Trophoblast cell (in vitro differentiated cells and primary cell): ENCODE measurements at regions not wholly inside any gene's neighbourhood (a gene's known extent, or its start where the extent isn't known, plus 50 kb on each side); places are given as distances from the start of the nearest gene placed in this dataset.

ENCODE experiments used
- DNase-seq, 2 donors: peaks; one replicate each; pipeline ENCODE4 v3.0.0-alpha.2; 2016
- H2AFZ ChIP-seq: 2 replicates; pipeline ENCODE4 v1.6.1; 2013; ENCODE audit warnings: low read length, moderate library complexity, mild to moderate bottlenecking; ENCODE audit not compliant: insufficient read depth, poor library complexity
- H2AK5ac ChIP-seq: 2 replicates; pipeline ENCODE4 v1.6.1; 2013; ENCODE audit warnings: mild to moderate bottlenecking, low read length
- H2BK120ac ChIP-seq: 2 replicates; pipeline ENCODE4 v1.6.1; 2013; ENCODE audit warnings: low read length, mild to moderate bottlenecking, moderate library complexity; ENCODE audit not compliant: insufficient read depth, poor library complexity
- H2BK12ac ChIP-seq: 2 replicates; pipeline ENCODE4 v1.6.1; 2013; ENCODE audit warnings: mild to moderate bottlenecking, low read length, moderate library complexity
- H2BK5ac ChIP-seq: 2 replicates; pipeline ENCODE4 v1.6.1; 2013; ENCODE audit warnings: low read length, low read depth, moderate library complexity, mild to moderate bottlenecking; ENCODE audit not compliant: poor library complexity
- H3K14ac ChIP-seq: 2 replicates; pipeline ENCODE4 v1.6.1; 2013; ENCODE audit warnings: mild to moderate bottlenecking, low read length
- H3K18ac ChIP-seq: 2 replicates; pipeline ENCODE4 v1.6.1; 2013; ENCODE audit warnings: mild to moderate bottlenecking, low read length
- H3K23ac ChIP-seq: 2 replicates; pipeline ENCODE4 v1.6.1; 2013; ENCODE audit warnings: low read length
- H3K27ac ChIP-seq: 2 replicates; pipeline ENCODE4 v1.5.1; 2013; ENCODE audit warnings: low read depth, mild to moderate bottlenecking, inconsistent platforms, low read length, moderate library complexity
- H3K27me3 ChIP-seq: 2 replicates; pipeline ENCODE4 v1.6.1; 2013; ENCODE audit warnings: inconsistent platforms, mild to moderate bottlenecking, low read length, moderate library complexity; ENCODE audit not compliant: insufficient read depth
- H3K36me3 ChIP-seq, 2 experiments: 1 replicate in 1 of 2; 2 replicates in 1 of 2; pipeline ENCODE4 v1.6.1; 2013; ENCODE audit warnings: low read length in 2 of 2, mild to moderate bottlenecking in 2 of 2, moderate library complexity in 1 of 2; ENCODE audit not compliant: insufficient read depth in 2 of 2, control insufficient read depth in 1 of 2
- H3K4ac ChIP-seq: 2 replicates; pipeline ENCODE4 v1.6.1; 2013; ENCODE audit warnings: low read depth, mild to moderate bottlenecking, low read length, moderate library complexity
- H3K4me1 ChIP-seq, 2 experiments: 1 replicate in 1 of 2; 2 replicates in 1 of 2; pipeline ENCODE4 v1.6.1; 2013; ENCODE audit warnings: low read length in 2 of 2, mild to moderate bottlenecking in 2 of 2, moderate library complexity in 1 of 2; ENCODE audit not compliant: insufficient read depth in 2 of 2, control insufficient read depth in 1 of 2
- H3K4me2 ChIP-seq: 2 replicates; pipeline ENCODE4 v1.6.1; 2013; ENCODE audit warnings: inconsistent platforms, mild to moderate bottlenecking, low read length, moderate library complexity
- H3K4me3 ChIP-seq: 2 replicates; pipeline ENCODE4 v1.5.1; 2013; ENCODE audit warnings: mild to moderate bottlenecking, low read depth, low read length, inconsistent platforms
- H3K79me1 ChIP-seq: one replicate; pipeline ENCODE4 v1.6.1; 2013; ENCODE audit warnings: low read length
- H3K79me2 ChIP-seq: 2 replicates; pipeline ENCODE4 v1.6.1; 2013; ENCODE audit warnings: low read length, mild to moderate bottlenecking; ENCODE audit not compliant: control insufficient read depth, insufficient read depth, poor library complexity
- H3K9ac ChIP-seq: 2 replicates; pipeline ENCODE4 v1.6.1; 2013; ENCODE audit warnings: mild to moderate bottlenecking, low read length
- H3K9me3 ChIP-seq: 2 replicates; pipeline ENCODE4 v1.6.1; 2013; ENCODE audit warnings: low read depth, mild to moderate bottlenecking, control low read depth, inconsistent platforms, low read length; ENCODE audit not compliant: insufficient read depth
- H4K12ac ChIP-seq: 2 replicates; pipeline ENCODE4 v1.6.1; 2013; ENCODE audit warnings: low read depth, mild to moderate bottlenecking, low read length, moderate library complexity
- H4K8ac ChIP-seq: 2 replicates; pipeline ENCODE4 v1.6.1; 2013; ENCODE audit warnings: low read depth, mild to moderate bottlenecking, low read length, moderate library complexity
- H4K91ac ChIP-seq: one replicate; pipeline ENCODE4 v1.6.1; 2013; ENCODE audit warnings: low read depth, mild to moderate bottlenecking, low read length, moderate library complexity
- whole genome bisulfite sequencing: extraction: QIAGEN DNeasy Blood & Tissue Kit; methylation state at CpG from one replicate; pipeline ENCODE4 v1.1.7; 2013; ENCODE audit warnings: missing lambda C conversion rate; ENCODE audit not compliant: insufficient read length, insufficient coverage; ENCODE audit errors: extremely low coverage; 5-methylcytosine and 5-hydroxymethylcytosine counted together

DNA sequence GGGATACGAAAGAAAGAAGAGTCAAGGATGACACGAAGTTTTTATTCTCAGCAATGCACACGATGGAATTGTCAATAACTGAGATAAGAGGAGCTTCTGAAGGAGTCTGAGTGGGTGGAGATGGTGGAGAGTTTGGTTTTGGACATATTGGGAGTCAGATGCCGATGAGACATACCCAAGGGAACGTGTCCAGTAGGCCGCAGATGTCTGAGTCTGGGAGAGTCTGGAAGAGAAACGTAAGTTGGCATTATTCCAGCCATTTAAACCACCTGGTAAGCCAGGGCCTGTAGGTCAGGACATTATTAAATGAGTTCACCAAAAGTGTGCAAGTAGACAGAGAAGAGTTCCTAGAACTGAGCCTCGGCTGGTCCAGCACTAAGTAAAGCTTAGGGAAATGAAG is 478.3 kb upstream of the CDH5 start:
- H3K27me3 ChIP-seq = no peaks in the 10 kb centered on the region
- H3K4me3 ChIP-seq = no peak overlapping the region
- WGBS = no CpG with 5 or more reads among the region's 8 CpGs
- no peaks in the 10 kb centered on the region for H3K4me1 ChIP-seq
- H3K9ac ChIP-seq = no peak overlapping the region
- H4K91ac ChIP-seq = no peak overlapping the region
- H2AK5ac ChIP-seq = no peak overlapping the region
- H3K79me1 ChIP-seq = no peaks in the 10 kb centered on the region
- H2BK120ac ChIP-seq = no peak overlapping the region
- no peak overlapping the region for H4K12ac ChIP-seq
- no peak overlapping the region for H3K4ac ChIP-seq
- DNase-seq = no peak
- no peak overlapping the region for H2BK5ac ChIP-seq
- no peak overlapping the region for H3K4me2 ChIP-seq
- H3K14ac ChIP-seq = no peak overlapping the region
- no peak overlapping the region for H2AFZ ChIP-seq
- no peak overlapping the region for H4K8ac ChIP-seq
- H3K79me2 ChIP-seq = no peaks in the 10 kb centered on the region
- no peaks in the 10 kb centered on the region for H3K36me3 ChIP-seq
- no peak overlapping the region for H3K23ac ChIP-seq
- H3K9me3 ChIP-seq = peaks cover 3% of the 10 kb centered on the region
- H3K18ac ChIP-seq = no peak overlapping the region
- no peak overlapping the region for H2BK12ac ChIP-seq
- H3K27ac ChIP-seq = no peak overlapping the region

DNA sequence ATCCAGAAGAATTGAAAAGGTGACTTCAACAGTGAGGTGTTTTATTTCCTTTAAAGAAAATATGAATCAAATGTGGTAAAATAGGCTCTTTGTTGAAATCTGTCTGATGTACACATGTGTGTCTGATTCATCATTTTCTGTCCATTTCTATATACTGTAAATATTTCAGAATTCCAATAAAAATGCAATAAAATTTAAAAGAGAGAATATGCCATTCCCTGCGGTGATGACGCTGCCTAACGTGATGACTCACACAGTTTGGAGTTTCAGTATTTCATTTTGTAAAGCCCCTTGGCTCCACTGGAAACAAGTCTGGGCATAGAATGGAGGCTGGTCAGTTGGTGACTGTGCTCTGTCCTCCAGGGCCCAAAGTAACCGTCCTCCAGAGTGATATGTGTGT is 482.5 kb upstream of the CDH5 start:
- no CpG with 5 or more reads among the region's 4 CpGs for whole genome bisulfite sequencing
- H4K91ac ChIP-seq = no peak overlapping the region
- no peak overlapping the region for H2BK5ac ChIP-seq
- H2BK120ac ChIP-seq = no peak overlapping the region
- H4K8ac ChIP-seq = no peak overlapping the region
- no peak overlapping the region for H3K4me2 ChIP-seq
- no peak overlapping the region for H3K9ac ChIP-seq
- no peak overlapping the region for H3K23ac ChIP-seq
- no peak overlapping the region for H3K4ac ChIP-seq
- H3K4me3 ChIP-seq = peak overlapping the region; percentile 9
- no peak overlapping the region for H2AK5ac ChIP-seq
- H3K79me1 ChIP-seq = no peaks in the 10 kb centered on the region
- DNase-seq = no peak
- H3K36me3 ChIP-seq = no peaks in the 10 kb centered on the region
- no peak overlapping the region for H4K12ac ChIP-seq
- no peaks in the 10 kb centered on the region for H3K4me1 ChIP-seq
- no peaks in the 10 kb centered on the region for H3K79me2 ChIP-seq
- H3K9me3 ChIP-seq = peaks cover 3% of the 10 kb centered on the region
- no peak overlapping the region for H3K27ac ChIP-seq
- no peaks in the 10 kb centered on the region for H3K27me3 ChIP-seq
- H3K18ac ChIP-seq = no peak overlapping the region
- H2BK12ac ChIP-seq = no peak overlapping the region
- H3K14ac ChIP-seq = no peak overlapping the region
- no peak overlapping the region for H2AFZ ChIP-seq

DNA sequence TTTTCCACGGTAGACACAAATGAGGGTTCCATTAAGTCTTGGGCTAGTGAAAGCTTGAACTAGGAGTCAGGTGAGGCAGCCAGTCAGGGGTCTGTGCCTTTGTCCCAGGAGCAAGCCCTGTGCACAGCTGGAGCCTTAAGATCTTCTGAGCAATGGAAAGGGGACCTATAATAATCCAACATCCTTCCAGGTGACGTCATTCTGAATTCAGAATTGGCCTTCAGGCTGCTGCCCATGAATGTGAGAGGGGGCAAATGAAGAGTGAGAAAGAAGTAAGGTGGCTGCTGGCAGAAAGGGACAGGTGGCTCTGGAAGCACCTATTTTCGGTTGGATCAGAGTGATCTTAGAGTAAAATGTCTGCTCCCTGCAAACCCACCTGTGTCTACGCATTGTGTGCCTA is 488.1 kb upstream of the CDH5 start:
- no peak overlapping the region for H3K4me2 ChIP-seq
- H3K36me3 ChIP-seq = no peaks in the 10 kb centered on the region
- no peak overlapping the region for H2BK120ac ChIP-seq
- H4K12ac ChIP-seq = no peak overlapping the region
- H2BK5ac ChIP-seq = no peak overlapping the region
- H3K9me3 ChIP-seq = no peaks in the 10 kb centered on the region
- DNase-seq = no peak
- WGBS = no CpG with 5 or more reads among the region's 4 CpGs
- no peak overlapping the region for H3K18ac ChIP-seq
- H3K4ac ChIP-seq = no peak overlapping the region
- no peak overlapping the region for H4K8ac ChIP-seq
- H3K9ac ChIP-seq = no peak overlapping the region
- no peak overlapping the region for H2BK12ac ChIP-seq
- no peak overlapping the region for H4K91ac ChIP-seq
- no peak overlapping the region for H2AK5ac ChIP-seq
- H3K79me2 ChIP-seq = no peaks in the 10 kb centered on the region
- no peak overlapping the region for H3K4me3 ChIP-seq
- no peaks in the 10 kb centered on the region for H3K27me3 ChIP-seq
- no peaks in the 10 kb centered on the region for H3K79me1 ChIP-seq
- peaks cover 0 to 5% of the 10 kb centered on the region in 2 experiments for H3K4me1 ChIP-seq
- H3K14ac ChIP-seq = no peak overlapping the region
- no peak overlapping the region for H3K23ac ChIP-seq
- H2AFZ ChIP-seq = no peak overlapping the region
- no peak overlapping the region for H3K27ac ChIP-seq

DNA sequence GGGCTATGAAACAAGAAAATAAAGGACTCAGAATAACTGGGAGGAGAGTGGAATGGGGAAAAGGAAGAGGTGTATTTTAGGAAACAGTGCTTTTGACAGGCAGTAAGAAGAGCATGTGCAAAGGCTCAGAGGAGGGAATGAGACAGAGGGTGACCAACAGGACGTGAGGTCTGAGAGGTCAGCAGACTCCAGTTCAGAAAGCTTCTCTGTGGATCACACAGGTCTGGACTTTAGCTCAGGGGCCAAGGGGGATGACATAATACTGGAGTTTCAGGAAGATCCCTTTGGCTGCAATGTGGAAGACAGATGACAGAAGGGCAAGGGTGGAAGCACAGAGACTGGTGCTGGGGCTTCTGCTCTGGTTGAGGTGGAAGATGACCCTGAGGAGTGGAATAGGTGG is 489.9 kb upstream of the CDH5 start:
- no peak overlapping the region for H3K9ac ChIP-seq
- no CpG with 5 or more reads among the region's 1 CpG for WGBS

More for the DNA sequence above, 489.9 kb upstream of the CDH5 start:
- Histone ChIP-seq H2AK5ac (no peak overlapping the region), H3K79me2 (no peaks in the 10 kb centered on the region), H4K8ac (no peak overlapping the region), H2AFZ (no peak overlapping the region), H3K36me3 (no peaks in the 10 kb centered on the region), H2BK12ac (no peak overlapping the region), H4K91ac (no peak overlapping the region), H2BK5ac (no peak overlapping the region), H3K9me3 (no peaks in the 10 kb centered on the region), H3K18ac (no peak overlapping the region), H3K4me1 (peaks cover 0 to 5% of the 10 kb centered on the region in 2 experiments), H3K27ac (no peak overlapping the region), H3K79me1 (no peaks in the 10 kb centered on the region), H3K27me3 (no peaks in the 10 kb centered on the region), H3K23ac (no peak overlapping the region), H2BK120ac (no peak overlapping the region), H3K4me2 (no peak overlapping the region), H4K12ac (no peak overlapping the region), H3K4ac (no peak overlapping the region), H3K4me3 (no peak overlapping the region), H3K14ac (no peak overlapping the region)
- no peak for DNase-seq
